HCT116 (cell line): ENCODE measurements at regions not wholly inside any gene's neighbourhood (a gene's known extent, or its start where the extent isn't known, plus 50 kb on each side); places are given as distances from the start of the nearest gene placed in this dataset.

Experiments
- CTCF ChIP-seq, 3 experiments: fragments of 200-600 bp in 1 of 3; sonication (generic) in 1 of 3; IDR thresholded peaks in 2 of 3; conservative IDR thresholded peaks in 1 of 3; 2 replicates each; pipeline ENCODE4 v1.5.1; 2012 to 2017; ENCODE audit warnings: low read depth in 2 of 3, low read length in 2 of 3, antibody characterized with exemption in 1 of 3, borderline replicate concordance in 1 of 3, control low read depth in 1 of 3, mild to moderate bottlenecking in 1 of 3, mixed read lengths in 1 of 3, mixed run types in 1 of 3, moderate library complexity in 1 of 3; ENCODE audit not compliant: insufficient read depth in 1 of 3
- EGR1 ChIP-seq: IDR thresholded peaks from 2 replicates; pipeline ENCODE4 v1.6.1; 2012; ENCODE audit warnings: low read depth
- EZH2 ChIP-seq: fragments of 200-600 bp; sonication (generic); IDR thresholded peaks from 2 replicates; pipeline ENCODE4 v1.6.1; 2017; ENCODE audit warnings: antibody characterized with exemption, mixed run types
- POLR2A ChIP-seq: IDR thresholded peaks from 2 replicates; pipeline ENCODE4 v1.7.0; 2011; ENCODE audit warnings: borderline replicate concordance; ENCODE audit not compliant: insufficient read depth, insufficient read length; ENCODE audit errors: extremely low read depth
- POLR2AphosphoS5 ChIP-seq: IDR thresholded peaks from 2 replicates; pipeline ENCODE4 v1.6.1; 2011; ENCODE audit warnings: mild to moderate bottlenecking, low read depth, low read length, moderate library complexity
- SIN3A ChIP-seq: IDR thresholded peaks from 2 replicates; pipeline ENCODE4 v1.6.1; 2012; ENCODE audit warnings: low read depth
- ZNF274 ChIP-seq: fragments of 200-500 bp; sonication (Bioruptor generic); IDR thresholded peaks from 2 replicates; pipeline ENCODE4 v1.6.1; 2014; ENCODE audit warnings: mild to moderate bottlenecking, low read depth, low read length, inconsistent platforms

GRCh38 chr2:41906338-41906725, 141.5 kb upstream of the PKDCC start:
- TF ChIP-seq CTCF (IDR thresholded peaks at IDR 0.05 in 2 of 3, conservative IDR thresholded peaks at IDR 0.05 in 1 of 3; ENCODE audit: borderline replicate concordance in 1 of 3, insufficient read depth in 1 of 3, low read depth in 2 of 3, low read length in 2 of 3) (no peak), ZNF274 (no peak), EZH2 (no peak), POLR2A (no peak), SIN3A (no peak), EGR1 (no peak), POLR2AphosphoS5 (no peak)
